Osteoblast (primary cell): ENCODE measurements at regions not wholly inside any gene's neighbourhood (a gene's known extent, or its start where the extent isn't known, plus 50 kb on each side); places are given as distances from the start of the nearest gene placed in this dataset.

ENCODE experiments used
- DNase-seq: peaks from one replicate; pipeline ENCODE4 v3.0.0; 2011; ENCODE audit warnings: low spot score, mixed read lengths; ENCODE audit not compliant: insufficient read length; ENCODE audit errors: missing footprints
- H2AFZ ChIP-seq: 2 replicates; pipeline ENCODE4 v1.6.0; 2011; ENCODE audit warnings: mild to moderate bottlenecking, low read length
- H3K27ac ChIP-seq: 2 replicates; pipeline ENCODE4 v1.5.1; 2011; ENCODE audit warnings: mild to moderate bottlenecking, low read depth, low read length, moderate library complexity
- H3K27me3 ChIP-seq: 2 replicates; pipeline ENCODE4 v1.6.0; 2012; ENCODE audit warnings: mild to moderate bottlenecking, control low read depth, inconsistent platforms, low read length, moderate library complexity; ENCODE audit not compliant: insufficient read depth
- H3K36me3 ChIP-seq: 2 replicates; pipeline ENCODE4 v1.5.1; 2011; ENCODE audit warnings: mild to moderate bottlenecking, low read length, control low read depth, moderate library complexity; ENCODE audit not compliant: insufficient read depth
- H3K4me1 ChIP-seq: 2 replicates; pipeline ENCODE4 v1.5.1; 2011; ENCODE audit warnings: mild to moderate bottlenecking, low read length, control low read depth, moderate library complexity; ENCODE audit not compliant: insufficient read depth
- H3K4me2 ChIP-seq: 2 replicates; pipeline ENCODE4 v1.6.0; 2011; ENCODE audit warnings: mild to moderate bottlenecking, low read length; ENCODE audit not compliant: insufficient read depth
- H3K4me3 ChIP-seq: fragments of 200-600 bp; sonication (generic); 3 replicates; pipeline ENCODE4 v1.5.1; 2012; ENCODE audit warnings: mild to moderate bottlenecking, low read length, inconsistent platforms; ENCODE audit not compliant: insufficient read depth
- H3K79me2 ChIP-seq: 2 replicates; pipeline ENCODE4 v1.6.0; 2012; ENCODE audit warnings: mild to moderate bottlenecking, low read length, control low read depth, inconsistent platforms; ENCODE audit not compliant: insufficient read depth
- H3K9me3 ChIP-seq: 2 replicates; pipeline ENCODE4 v1.5.1; 2011; ENCODE audit warnings: low read depth, low read length, control low read depth
- H4K20me1 ChIP-seq: 2 replicates; pipeline ENCODE4 v1.6.0; 2012; ENCODE audit warnings: mild to moderate bottlenecking, low read length, control low read depth; ENCODE audit not compliant: insufficient read depth
- TF ChIP-seq, protein P1 (sequence below): IDR thresholded peaks from 2 replicates; pipeline ENCODE4 v1.5.1; 2011; ENCODE audit warnings: mild to moderate bottlenecking, low read depth, low read length, moderate library complexity; ENCODE audit errors: extremely low read depth

DNA sequence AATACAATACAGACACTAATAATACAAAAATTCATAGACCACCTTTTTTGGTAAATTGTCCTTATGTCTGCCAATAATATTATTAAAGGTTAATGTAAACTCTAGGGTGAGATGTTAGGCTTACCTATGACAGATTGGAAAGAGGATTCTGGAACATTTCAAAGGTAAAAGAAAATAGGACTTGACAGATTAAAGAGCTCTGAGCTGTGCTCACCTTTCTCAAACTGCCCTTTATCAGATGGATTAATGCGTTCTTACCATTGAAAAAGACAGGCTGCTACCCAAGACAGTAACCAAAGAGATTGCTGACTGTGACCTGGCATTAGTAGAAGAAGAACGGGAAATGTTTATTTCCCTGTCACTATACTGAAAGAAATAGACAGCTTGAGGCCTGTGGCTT lies 156.1 kb upstream of the MRPS30 start:
- TF ChIP-seq, protein P1, sequence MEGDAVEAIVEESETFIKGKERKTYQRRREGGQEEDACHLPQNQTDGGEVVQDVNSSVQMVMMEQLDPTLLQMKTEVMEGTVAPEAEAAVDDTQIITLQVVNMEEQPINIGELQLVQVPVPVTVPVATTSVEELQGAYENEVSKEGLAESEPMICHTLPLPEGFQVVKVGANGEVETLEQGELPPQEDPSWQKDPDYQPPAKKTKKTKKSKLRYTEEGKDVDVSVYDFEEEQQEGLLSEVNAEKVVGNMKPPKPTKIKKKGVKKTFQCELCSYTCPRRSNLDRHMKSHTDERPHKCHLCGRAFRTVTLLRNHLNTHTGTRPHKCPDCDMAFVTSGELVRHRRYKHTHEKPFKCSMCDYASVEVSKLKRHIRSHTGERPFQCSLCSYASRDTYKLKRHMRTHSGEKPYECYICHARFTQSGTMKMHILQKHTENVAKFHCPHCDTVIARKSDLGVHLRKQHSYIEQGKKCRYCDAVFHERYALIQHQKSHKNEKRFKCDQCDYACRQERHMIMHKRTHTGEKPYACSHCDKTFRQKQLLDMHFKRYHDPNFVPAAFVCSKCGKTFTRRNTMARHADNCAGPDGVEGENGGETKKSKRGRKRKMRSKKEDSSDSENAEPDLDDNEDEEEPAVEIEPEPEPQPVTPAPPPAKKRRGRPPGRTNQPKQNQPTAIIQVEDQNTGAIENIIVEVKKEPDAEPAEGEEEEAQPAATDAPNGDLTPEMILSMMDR = no peak
- H3K9me3 ChIP-seq = no peaks in the 10 kb centered on the region

DNA sequence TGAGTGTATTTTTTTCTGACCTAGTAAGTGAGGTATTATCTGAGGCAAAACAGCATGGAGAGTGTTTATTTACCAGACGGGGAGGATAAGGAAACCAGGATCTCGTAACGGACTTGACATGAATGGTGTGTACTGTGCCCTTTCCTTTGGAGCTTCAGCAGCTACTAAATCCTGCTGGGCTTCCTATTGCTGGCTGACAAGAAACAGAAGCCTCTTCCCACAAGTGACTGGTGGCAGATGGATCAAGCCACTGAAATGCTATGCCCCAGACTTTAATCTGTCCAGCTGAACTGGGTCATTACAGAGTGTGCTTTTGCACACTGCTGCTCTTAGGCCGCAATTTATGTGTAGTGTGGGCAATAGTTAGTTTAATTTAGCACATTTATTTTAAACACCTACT lies 162.7 kb upstream of the MRPS30 start:
- TF ChIP-seq, protein P1 = no peak
- no peaks in the 10 kb centered on the region for H3K27me3 ChIP-seq
- H3K9me3 ChIP-seq = peaks cover 2% of the 10 kb centered on the region
- H3K79me2 ChIP-seq = no peaks in the 10 kb centered on the region
- no peaks in the 10 kb centered on the region for H3K36me3 ChIP-seq
- H3K4me3 ChIP-seq = no peak overlapping the region
- H3K27ac ChIP-seq = no peak overlapping the region
- DNase-seq = no peak
- no peaks in the 10 kb centered on the region for H3K4me1 ChIP-seq
- H4K20me1 ChIP-seq = no peaks in the 10 kb centered on the region
- no peak overlapping the region for H3K4me2 ChIP-seq
- H2AFZ ChIP-seq = no peak overlapping the region

More for the DNA sequence above, 156.1 kb upstream of the MRPS30 start:
- Histone ChIP-seq H3K4me1 (no peaks in the 10 kb centered on the region), H3K27me3 (no peaks in the 10 kb centered on the region), H3K4me2 (no peak overlapping the region), H3K4me3 (no peak overlapping the region), H4K20me1 (no peaks in the 10 kb centered on the region), H3K79me2 (no peaks in the 10 kb centered on the region), H3K27ac (no peak overlapping the region), H2AFZ (no peak overlapping the region), H3K36me3 (no peaks in the 10 kb centered on the region)
- DNase-seq = no peak

DNA sequence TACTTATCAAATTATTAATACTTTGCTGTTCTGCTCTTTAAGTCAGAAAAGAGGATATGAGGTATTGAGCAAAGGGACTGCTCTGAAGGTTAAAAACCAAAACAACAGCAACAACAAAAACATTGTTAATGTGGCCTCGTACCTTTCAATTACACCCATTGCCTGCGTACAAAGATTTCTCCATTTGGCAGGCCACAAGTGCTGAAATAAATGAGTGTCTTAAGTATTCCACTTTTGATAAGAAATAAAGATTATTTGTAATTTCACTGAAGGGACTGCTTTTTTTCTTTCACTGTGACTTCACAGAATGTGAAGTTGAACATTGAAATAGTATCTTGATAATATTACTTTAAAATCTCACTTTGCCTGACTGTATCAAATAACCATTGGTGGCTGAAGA lies 163.2 kb upstream of the MRPS30 start:
- H3K4me3 ChIP-seq = no peak overlapping the region
- H3K9me3 ChIP-seq = peaks cover 2% of the 10 kb centered on the region
- no peak overlapping the region for H3K4me2 ChIP-seq
- H3K79me2 ChIP-seq = no peaks in the 10 kb centered on the region
- no peaks in the 10 kb centered on the region for H4K20me1 ChIP-seq
- no peak overlapping the region for H2AFZ ChIP-seq
- H3K27me3 ChIP-seq = no peaks in the 10 kb centered on the region
- TF ChIP-seq, protein P1 = no peak
- H3K4me1 ChIP-seq = no peaks in the 10 kb centered on the region
- no peaks in the 10 kb centered on the region for H3K36me3 ChIP-seq
- H3K27ac ChIP-seq = no peak overlapping the region
- no peak for DNase-seq

DNA sequence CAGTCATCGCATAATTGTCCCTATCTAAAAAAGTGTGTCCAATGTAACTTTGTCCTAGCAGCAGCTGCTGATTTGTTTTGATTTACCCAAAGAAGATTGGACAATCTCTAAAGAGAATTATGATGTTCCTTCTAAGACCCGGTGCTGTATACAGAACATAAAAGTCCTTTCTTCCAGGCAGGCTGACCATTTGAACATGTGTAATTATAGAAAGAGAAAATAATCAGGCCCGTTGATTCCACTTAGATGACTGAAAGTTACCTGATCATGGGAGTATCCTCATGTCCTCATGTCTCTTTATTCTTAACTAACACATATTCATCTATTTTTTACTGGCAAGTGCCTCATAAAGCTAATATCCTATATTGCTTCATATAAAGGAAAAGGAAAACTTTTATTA lies 164.1 kb upstream of the MRPS30 start:
- H3K36me3 ChIP-seq = no peaks in the 10 kb centered on the region

More for the DNA sequence above, 164.1 kb upstream of the MRPS30 start:
- Histone ChIP-seq H3K79me2 (no peaks in the 10 kb centered on the region), H2AFZ (no peak overlapping the region), H3K27me3 (no peaks in the 10 kb centered on the region), H3K27ac (no peak overlapping the region), H4K20me1 (no peaks in the 10 kb centered on the region), H3K9me3 (peaks cover 2% of the 10 kb centered on the region), H3K4me2 (no peak overlapping the region), H3K4me3 (no peak overlapping the region), H3K4me1 (no peaks in the 10 kb centered on the region)
- TF ChIP-seq, protein P1 = no peak
- DNase-seq = no peak
